ENCODE measurements at regions not wholly inside any gene's neighbourhood (a gene's known extent, or its start where the extent isn't known, plus 50 kb on each side); places are given as distances from the start of the nearest gene placed in this dataset.

- TF ChIP-seq CTCF (IDR thresholded peaks at IDR 0.05) = no peak
These were observed 299.0 kb upstream of the MSX2 start for GRCh38 chr5:174425271-174425963.

GRCh38 chr5:174425964-174426290 lies 298.5 kb upstream of the MSX2 start:
- H3K4me3 Mint-ChIP-seq = no peak overlapping the region
- H3K27ac Mint-ChIP-seq = no peak overlapping the region
- H3K9me3 Mint-ChIP-seq = peaks cover 15% of the 10 kb centered on the region
- no peaks in the 10 kb centered on the region for H3K4me1 Mint-ChIP-seq (ENCODE audit: low read depth)
- peaks cover 3% of the 10 kb centered on the region; the same call in 1 of the 2 replicates for H3K27me3 Mint-ChIP-seq (ENCODE audit: insufficient read depth)
- no peaks in the 10 kb centered on the region for H3K36me3 Mint-ChIP-seq (ENCODE audit: low read depth)
- TF ChIP-seq CTCF (IDR thresholded peaks at IDR 0.05) = no peak
- DNase-seq = no peak

More at GRCh38 chr5:174425271-174425963, 299.0 kb upstream of the MSX2 start:
- no peak for DNase-seq
- Mint-ChIP-seq H3K9me3 (peaks cover 15% of the 10 kb centered on the region), H3K27me3 (ENCODE audit: insufficient read depth) (peaks cover 3% of the 10 kb centered on the region; the same call in 1 of the 2 replicates), H3K4me3 (no peak overlapping the region), H3K36me3 (ENCODE audit: low read depth) (no peaks in the 10 kb centered on the region), H3K4me1 (ENCODE audit: low read depth) (no peaks in the 10 kb centered on the region), H3K27ac (no peak overlapping the region)

- H3K36me3 Mint-ChIP-seq (ENCODE audit: low read depth) = no peaks in the 10 kb centered on the region
- no peak overlapping the region for H3K4me3 Mint-ChIP-seq
- DNase-seq = no peak
- no peaks in the 10 kb centered on the region for H3K4me1 Mint-ChIP-seq (ENCODE audit: low read depth)
- peaks cover 15% of the 10 kb centered on the region for H3K9me3 Mint-ChIP-seq
- no peak overlapping the region for H3K27ac Mint-ChIP-seq
- H3K27me3 Mint-ChIP-seq (ENCODE audit: insufficient read depth) = peaks cover 3% of the 10 kb centered on the region; the same call in 1 of the 2 replicates
- no peak for TF ChIP-seq CTCF (IDR thresholded peaks at IDR 0.05)
These were observed 298.0 kb upstream of the MSX2 start for GRCh38 chr5:174426388-174426787.

GRCh38 chr5:174426851-174427250 lies 297.5 kb upstream of the MSX2 start:
- H3K4me3 Mint-ChIP-seq = no peak overlapping the region
- no peak for DNase-seq
- no peak overlapping the region for H3K27ac Mint-ChIP-seq
- H3K36me3 Mint-ChIP-seq (ENCODE audit: low read depth) = no peaks in the 10 kb centered on the region
- peaks cover 15% of the 10 kb centered on the region for H3K9me3 Mint-ChIP-seq
- TF ChIP-seq CTCF (IDR thresholded peaks at IDR 0.05) = no peak
- no peaks in the 10 kb centered on the region for H3K4me1 Mint-ChIP-seq (ENCODE audit: low read depth)
- peaks cover 3% of the 10 kb centered on the region; the same call in 1 of the 2 replicates for H3K27me3 Mint-ChIP-seq (ENCODE audit: insufficient read depth)

- Mint-ChIP-seq H3K9me3 (peaks cover 15% of the 10 kb centered on the region), H3K4me3 (no peak overlapping the region), H3K36me3 (ENCODE audit: low read depth) (no peaks in the 10 kb centered on the region), H3K27me3 (ENCODE audit: insufficient read depth) (peaks cover 3% of the 10 kb centered on the region; the same call in 1 of the 2 replicates), H3K27ac (no peak overlapping the region), H3K4me1 (ENCODE audit: low read depth) (no peaks in the 10 kb centered on the region)
- no peak for DNase-seq
- TF ChIP-seq CTCF (IDR thresholded peaks at IDR 0.05) = no peak
These were observed 297.1 kb upstream of the MSX2 start for GRCh38 chr5:174427304-174427703.
